A549 (cell line): ENCODE measurements at regions not wholly inside any gene's neighbourhood (a gene's known extent, or its start where the extent isn't known, plus 50 kb on each side); places are given as distances from the start of the nearest gene placed in this dataset.

Source experiments
- BHLHE40 ChIP-seq: IDR thresholded peaks from 2 replicates; pipeline ENCODE4 v1.6.1; 2012; ENCODE audit warnings: low read depth, low read length, inconsistent platforms
- CHD2 ChIP-seq: fragments of 150-350 bp; IDR thresholded peaks from 2 replicates; pipeline ENCODE4 v1.6.1; 2014; ENCODE audit warnings: low read length; ENCODE audit not compliant: partially characterized antibody
- NFE2L2 ChIP-seq: fragments of 150-350 bp; conservative IDR thresholded peaks from 2 replicates; pipeline ENCODE4 v1.6.1; 2014; ENCODE audit warnings: low read length
- REST ChIP-seq: fragments of 200-600 bp; sonication (generic); IDR thresholded peaks from 2 replicates; pipeline ENCODE4 v1.6.1; 2016; ENCODE audit warnings: antibody characterized with exemption, mild to moderate bottlenecking, moderate library complexity
- USF2 ChIP-seq: fragments of 450-650 bp; IDR thresholded peaks from 2 replicates; pipeline ENCODE4 v1.6.1; 2014; ENCODE audit warnings: antibody characterized with exemption
- TF ChIP-seq, protein P1 (sequence below): fragments of >200 bp; sonication (Bioruptor Twin); formaldehyde crosslinking; IDR thresholded peaks from 3 replicates; pipeline ENCODE4 v1.5.1; 2016
- TF ChIP-seq, protein P2 (sequence below): IDR thresholded peaks from 2 replicates; pipeline ENCODE4 v1.6.1; 2012

DNA sequence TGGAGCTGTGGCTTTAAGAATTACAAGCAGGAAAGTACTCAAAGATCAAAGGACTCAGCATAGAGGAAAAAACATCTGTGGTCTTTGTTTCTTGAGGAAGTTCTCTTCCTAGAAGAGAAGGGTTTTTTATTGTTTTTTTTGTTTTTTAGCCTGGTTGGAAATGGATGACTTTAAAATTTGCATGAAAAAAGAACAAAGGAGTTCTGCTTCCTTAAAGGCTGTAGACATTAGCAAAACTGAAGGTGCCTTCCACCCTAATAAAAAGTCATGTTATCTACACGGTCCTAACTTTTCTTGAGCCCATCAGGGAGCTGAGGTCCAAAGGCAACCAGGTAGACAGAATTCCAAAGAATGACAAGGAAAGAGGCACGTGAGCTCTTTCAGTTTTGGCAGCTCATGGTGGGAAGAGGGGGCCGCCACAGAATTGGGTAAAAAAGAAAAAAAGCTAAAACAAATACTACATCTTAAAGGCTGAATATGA, 356.6 kb downstream of the SH2D4B start:
- TF ChIP-seq, protein P1, sequence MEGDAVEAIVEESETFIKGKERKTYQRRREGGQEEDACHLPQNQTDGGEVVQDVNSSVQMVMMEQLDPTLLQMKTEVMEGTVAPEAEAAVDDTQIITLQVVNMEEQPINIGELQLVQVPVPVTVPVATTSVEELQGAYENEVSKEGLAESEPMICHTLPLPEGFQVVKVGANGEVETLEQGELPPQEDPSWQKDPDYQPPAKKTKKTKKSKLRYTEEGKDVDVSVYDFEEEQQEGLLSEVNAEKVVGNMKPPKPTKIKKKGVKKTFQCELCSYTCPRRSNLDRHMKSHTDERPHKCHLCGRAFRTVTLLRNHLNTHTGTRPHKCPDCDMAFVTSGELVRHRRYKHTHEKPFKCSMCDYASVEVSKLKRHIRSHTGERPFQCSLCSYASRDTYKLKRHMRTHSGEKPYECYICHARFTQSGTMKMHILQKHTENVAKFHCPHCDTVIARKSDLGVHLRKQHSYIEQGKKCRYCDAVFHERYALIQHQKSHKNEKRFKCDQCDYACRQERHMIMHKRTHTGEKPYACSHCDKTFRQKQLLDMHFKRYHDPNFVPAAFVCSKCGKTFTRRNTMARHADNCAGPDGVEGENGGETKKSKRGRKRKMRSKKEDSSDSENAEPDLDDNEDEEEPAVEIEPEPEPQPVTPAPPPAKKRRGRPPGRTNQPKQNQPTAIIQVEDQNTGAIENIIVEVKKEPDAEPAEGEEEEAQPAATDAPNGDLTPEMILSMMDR, result no peak
- no peak for TF ChIP-seq BHLHE40
- TF ChIP-seq REST, result no peak
- no peak for TF ChIP-seq CHD2
- no peak for TF ChIP-seq NFE2L2
- TF ChIP-seq USF2, result no peak
- TF ChIP-seq, protein P2, sequence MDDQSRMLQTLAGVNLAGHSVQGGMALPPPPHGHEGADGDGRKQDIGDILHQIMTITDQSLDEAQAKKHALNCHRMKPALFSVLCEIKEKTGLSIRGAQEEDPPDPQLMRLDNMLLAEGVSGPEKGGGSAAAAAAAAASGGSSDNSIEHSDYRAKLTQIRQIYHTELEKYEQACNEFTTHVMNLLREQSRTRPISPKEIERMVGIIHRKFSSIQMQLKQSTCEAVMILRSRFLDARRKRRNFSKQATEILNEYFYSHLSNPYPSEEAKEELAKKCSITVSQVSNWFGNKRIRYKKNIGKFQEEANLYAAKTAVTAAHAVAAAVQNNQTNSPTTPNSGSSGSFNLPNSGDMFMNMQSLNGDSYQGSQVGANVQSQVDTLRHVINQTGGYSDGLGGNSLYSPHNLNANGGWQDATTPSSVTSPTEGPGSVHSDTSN, result no peak
